ENCODE measurements at regions not wholly inside any gene's neighbourhood (a gene's known extent, or its start where the extent isn't known, plus 50 kb on each side); places are given as distances from the start of the nearest gene placed in this dataset.
"Not testable (repeated sequence)": the region's sequence is repeated elsewhere in the genome, so short reads cannot be mapped to it uniquely, and the experiment has no call there.

GRCh38 chr2:120628248-120628647 lies 107.4 kb upstream of the GLI2 start:
- no peak for DNase-seq (ENCODE audit: low spot score)

- no peak for DNase-seq (ENCODE audit: low spot score)
Measured at GRCh38 chr2:120629241-120629895, 106.3 kb upstream of the GLI2 start.

GRCh38 chr2:120630031-120630701 lies 105.5 kb upstream of the GLI2 start:
- DNase-seq (ENCODE audit: low spot score), result no peak

- DNase-seq (ENCODE audit: low spot score), result no peak
Measured at GRCh38 chr2:120631236-120631635, 104.4 kb upstream of the GLI2 start.

- no peak for DNase-seq (ENCODE audit: low spot score)
Measured at GRCh38 chr2:120631724-120632123, 103.9 kb upstream of the GLI2 start.

GRCh38 chr2:120632796-120633646 lies 102.6 kb upstream of the GLI2 start:
- no peak for DNase-seq (ENCODE audit: low spot score)

GRCh38 chr2:120634533-120634932 lies 101.1 kb upstream of the GLI2 start:
- no peak for DNase-seq (ENCODE audit: low spot score)

GRCh38 chr2:120635146-120635545 lies 100.5 kb upstream of the GLI2 start:
- no peak for DNase-seq (ENCODE audit: low spot score)

- DNase-seq (ENCODE audit: low spot score), result no peak
Measured at GRCh38 chr2:120637847-120638246, 97.8 kb upstream of the GLI2 start.

GRCh38 chr2:120638450-120638849 lies 97.2 kb upstream of the GLI2 start:
- no peak for DNase-seq (ENCODE audit: low spot score)

GRCh38 chr2:120641366-120641771 lies 94.3 kb upstream of the GLI2 start:
- peak; percentile 32 for DNase-seq (ENCODE audit: low spot score)

GRCh38 chr2:120642646-120643045 lies 93.0 kb upstream of the GLI2 start:
- no peak for DNase-seq (ENCODE audit: low spot score)

- no peak for DNase-seq (ENCODE audit: low spot score)
Measured at GRCh38 chr2:120646994-120647393, 88.7 kb upstream of the GLI2 start.

GRCh38 chr2:120647487-120647886 lies 88.2 kb upstream of the GLI2 start:
- peak; percentile 43 for DNase-seq (ENCODE audit: low spot score)

- not testable (repeated sequence) for DNase-seq (ENCODE audit: low spot score)
Measured at GRCh38 chr2:120649381-120649780, 86.3 kb upstream of the GLI2 start.

- no peak for DNase-seq (ENCODE audit: low spot score)
Measured at GRCh38 chr2:120650022-120650644, 85.5 kb upstream of the GLI2 start.

GRCh38 chr2:120651818-120652217 lies 83.8 kb upstream of the GLI2 start:
- no peak for DNase-seq (ENCODE audit: low spot score)

GRCh38 chr2:120653046-120653445 lies 82.6 kb upstream of the GLI2 start:
- DNase-seq (ENCODE audit: low spot score), result no peak

- no peak for DNase-seq (ENCODE audit: low spot score)
Measured at GRCh38 chr2:120653871-120654270, 81.8 kb upstream of the GLI2 start.

GRCh38 chr2:120654381-120655134 lies 81.1 kb upstream of the GLI2 start:
- DNase-seq (ENCODE audit: low spot score), result no peak

GRCh38 chr2:120656273-120656950 lies 79.3 kb upstream of the GLI2 start:
- DNase-seq (ENCODE audit: low spot score), result no peak

All from hepatic stellate cell (primary cell).